Amniotic epithelial cell (primary cell): ENCODE measurements at regions not wholly inside any gene's neighbourhood (a gene's known extent, or its start where the extent isn't known, plus 50 kb on each side); places are given as distances from the start of the nearest gene placed in this dataset.
"Not testable (repeated sequence)": the region's sequence is repeated elsewhere in the genome, so short reads cannot be mapped to it uniquely, and the experiment has no call there.

Experiments used
- DNase-seq: peaks from one replicate; pipeline ENCODE4 v3.0.0-alpha.2; 2010; ENCODE audit warnings: low read depth

DNA sequence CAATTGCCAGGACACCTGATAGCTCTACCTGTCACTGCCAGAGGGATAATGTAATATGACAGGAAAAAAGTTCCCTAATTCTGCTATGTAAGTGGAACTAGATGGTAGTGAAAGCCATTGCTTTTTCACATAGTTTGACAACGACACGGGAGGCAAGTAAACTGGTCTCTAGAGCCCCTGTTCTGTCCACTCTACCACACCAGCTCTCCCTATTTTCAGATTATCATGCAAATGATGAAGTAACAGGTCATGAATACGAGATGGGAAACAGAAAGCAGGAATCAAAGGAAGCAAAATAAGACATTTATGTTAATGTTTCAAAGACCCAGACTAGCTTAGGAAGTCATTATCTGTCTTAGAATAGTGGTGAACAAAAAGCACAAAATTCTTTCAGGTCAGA is 56.2 kb downstream of the TAF11L14 start:
- DNase-seq, result no peak

GRCh38 chr5:17691762-17692161 is 57.5 kb downstream of the TAF11L14 start:
- no peak for DNase-seq

- DNase-seq, result no peak
Measured at GRCh38 chr5:17694371-17694770, 60.1 kb downstream of the TAF11L14 start.

GRCh38 chr5:17694914-17695313 is 60.7 kb downstream of the TAF11L14 start:
- DNase-seq, result peak; percentile 30

- no peak for DNase-seq
Measured at GRCh38 chr5:17696627-17697026, 62.4 kb downstream of the TAF11L14 start.

DNA sequence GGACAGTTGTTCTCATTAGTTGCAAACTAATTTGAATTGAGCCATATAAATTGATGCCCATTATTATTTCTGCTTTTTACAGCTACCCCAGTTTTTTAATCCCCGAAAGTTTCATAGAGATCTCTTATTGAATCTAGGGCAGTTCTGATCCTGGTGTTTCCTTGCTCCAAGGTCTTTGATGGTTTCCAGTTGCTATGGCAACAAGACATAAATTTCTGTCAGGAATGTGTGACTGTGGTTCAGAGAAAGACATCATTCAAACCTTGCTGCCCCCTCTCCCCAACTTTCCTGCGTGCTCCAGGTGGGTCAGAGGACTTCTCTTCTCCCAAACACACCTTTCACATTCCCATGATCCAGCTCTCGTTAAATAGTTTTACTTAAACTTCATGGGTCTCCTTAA is 63.4 kb downstream of the TAF11L14 start:
- no peak for DNase-seq

- no peak for DNase-seq
Measured at GRCh38 chr5:17709011-17709710, 74.9 kb downstream of the TAF11L14 start.

- DNase-seq, result no peak
Measured at GRCh38 chr5:17713301-17713700, 79.0 kb downstream of the TAF11L14 start.

- DNase-seq, result no peak
Measured at GRCh38 chr5:17714186-17714585, 79.9 kb downstream of the TAF11L14 start.

DNA sequence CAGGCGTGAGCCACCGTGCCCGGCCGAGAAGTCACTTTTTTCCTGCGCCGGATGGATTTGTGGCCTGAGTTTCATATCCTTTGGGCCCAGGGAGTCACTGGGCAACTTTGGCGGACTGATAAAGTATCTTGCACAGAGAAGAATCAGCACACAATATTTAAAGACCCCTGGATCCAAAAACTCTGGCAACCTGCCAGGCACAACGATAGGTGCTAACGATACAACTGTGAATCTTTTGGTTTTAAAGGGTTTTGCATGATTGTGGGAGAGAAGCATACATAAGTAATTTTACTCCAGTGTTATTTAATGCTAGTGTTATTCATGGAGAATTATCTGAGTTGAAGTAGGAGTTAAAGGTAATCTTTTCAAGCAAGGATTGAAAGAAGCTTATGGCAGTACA is 85.3 kb downstream of the TAF11L14 start:
- DNase-seq, result no peak

GRCh38 chr5:17720071-17720470 is 85.8 kb downstream of the TAF11L14 start:
- DNase-seq, result no peak

GRCh38 chr5:17723876-17724275 is 89.6 kb downstream of the TAF11L14 start:
- DNase-seq, result no peak

DNA sequence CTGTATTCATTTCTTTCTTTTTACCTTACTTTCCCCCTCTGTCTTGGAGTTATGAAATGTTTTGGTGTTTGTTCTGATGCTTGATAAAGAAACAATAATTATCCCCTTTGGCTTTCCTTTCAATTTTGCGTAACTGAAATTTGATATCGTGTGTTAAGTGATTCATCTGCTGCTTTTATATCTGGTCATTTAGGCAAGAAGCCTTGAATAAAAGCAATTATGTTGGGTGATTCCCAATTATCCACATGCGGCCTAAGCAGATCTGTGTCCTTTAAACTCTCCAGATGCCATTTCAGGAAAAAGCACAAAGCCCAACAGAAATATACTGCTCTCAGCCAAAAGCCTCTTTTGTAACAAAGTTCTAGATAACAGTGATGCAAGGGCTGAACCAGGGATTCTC is 92.8 kb downstream of the TAF11L14 start:
- peak; percentile 10 for DNase-seq

GRCh38 chr5:17730421-17730820 is 96.2 kb downstream of the TAF11L14 start:
- no peak for DNase-seq

DNA sequence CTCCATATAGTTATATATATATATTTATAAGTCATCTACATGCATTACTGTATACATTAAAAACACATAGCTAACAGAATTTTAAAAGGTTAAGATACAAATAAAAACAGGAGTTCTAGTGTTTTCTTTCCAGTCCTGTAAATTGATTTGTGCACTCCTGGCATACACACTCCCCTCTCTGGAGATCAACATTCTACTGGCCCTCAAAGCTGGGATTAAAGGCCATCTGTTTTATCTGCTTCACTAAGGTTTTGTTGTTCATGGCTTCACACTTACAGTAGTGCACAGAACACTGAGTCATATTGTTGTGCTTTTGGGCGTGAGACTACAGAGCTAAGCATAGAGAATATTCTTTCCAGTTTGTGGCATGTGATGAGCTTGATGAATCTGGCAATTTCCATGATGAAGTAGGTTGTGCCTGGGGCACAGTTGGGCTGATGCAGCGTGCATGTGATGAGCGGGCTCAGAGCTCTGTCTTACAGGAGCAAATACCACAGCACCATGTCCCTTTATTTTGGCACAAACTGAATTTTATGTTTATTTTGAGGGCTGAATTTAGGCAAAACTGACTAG is 98.2 kb downstream of the TAF11L14 start:
- DNase-seq, result no peak

- no peak for DNase-seq
Measured at GRCh38 chr5:17734011-17734410, 99.8 kb downstream of the TAF11L14 start.

GRCh38 chr5:17735761-17736160 is 101.5 kb downstream of the TAF11L14 start:
- no peak for DNase-seq

DNA sequence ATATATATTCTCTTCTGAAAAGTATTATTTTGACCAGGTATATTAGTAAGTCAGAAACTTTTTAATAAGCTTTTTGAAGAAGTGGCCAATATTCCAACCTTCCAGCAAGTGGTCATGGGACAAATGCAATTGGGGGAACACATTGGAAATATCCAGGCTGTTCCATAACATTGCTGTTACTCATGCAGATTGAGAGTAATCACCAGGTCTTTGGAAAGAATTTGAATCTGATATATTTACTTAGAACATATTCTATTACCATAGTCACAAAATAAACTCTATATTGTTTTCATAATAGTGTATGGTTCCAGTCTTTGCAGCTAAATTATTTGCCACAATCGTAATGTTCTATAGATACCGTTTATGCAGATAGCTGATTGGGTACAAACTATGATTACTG is 102.8 kb downstream of the TAF11L14 start:
- no peak for DNase-seq

DNA sequence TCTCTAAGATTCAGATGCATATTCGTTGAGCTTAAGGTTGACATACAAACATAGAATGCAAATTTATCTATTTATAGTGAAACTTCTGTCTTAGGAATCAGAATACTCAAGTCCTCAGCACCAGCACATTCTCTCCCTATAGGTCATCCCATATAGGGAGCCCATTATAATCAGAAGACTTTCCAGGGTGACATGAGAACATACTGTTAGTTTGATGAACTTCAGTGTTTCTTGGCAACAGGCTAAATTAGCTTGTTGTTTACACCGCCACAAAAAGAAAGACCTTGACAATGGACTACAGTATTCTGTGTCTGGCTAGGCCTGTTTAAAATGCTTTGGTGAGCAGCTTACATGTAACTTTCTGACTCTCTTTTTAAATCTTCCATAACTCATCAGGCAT is 104.2 kb downstream of the TAF11L14 start:
- no peak for DNase-seq

- DNase-seq, result peak; percentile 56
Measured at GRCh38 chr5:17743580-17744435, 109.5 kb downstream of the TAF11L14 start.

GRCh38 chr5:17748201-17748600 is 113.9 kb downstream of the TAF11L14 start:
- DNase-seq, result no peak

- no peak for DNase-seq
Measured at GRCh38 chr5:17748941-17749340, 114.7 kb downstream of the TAF11L14 start.

GRCh38 chr5:17755406-17755805 is 121.1 kb downstream of the TAF11L14 start:
- not testable (repeated sequence) for DNase-seq
